ENCODE measurements at regions not wholly inside any gene's neighbourhood (a gene's known extent, or its start where the extent isn't known, plus 50 kb on each side); places are given as distances from the start of the nearest gene placed in this dataset.

DNA sequence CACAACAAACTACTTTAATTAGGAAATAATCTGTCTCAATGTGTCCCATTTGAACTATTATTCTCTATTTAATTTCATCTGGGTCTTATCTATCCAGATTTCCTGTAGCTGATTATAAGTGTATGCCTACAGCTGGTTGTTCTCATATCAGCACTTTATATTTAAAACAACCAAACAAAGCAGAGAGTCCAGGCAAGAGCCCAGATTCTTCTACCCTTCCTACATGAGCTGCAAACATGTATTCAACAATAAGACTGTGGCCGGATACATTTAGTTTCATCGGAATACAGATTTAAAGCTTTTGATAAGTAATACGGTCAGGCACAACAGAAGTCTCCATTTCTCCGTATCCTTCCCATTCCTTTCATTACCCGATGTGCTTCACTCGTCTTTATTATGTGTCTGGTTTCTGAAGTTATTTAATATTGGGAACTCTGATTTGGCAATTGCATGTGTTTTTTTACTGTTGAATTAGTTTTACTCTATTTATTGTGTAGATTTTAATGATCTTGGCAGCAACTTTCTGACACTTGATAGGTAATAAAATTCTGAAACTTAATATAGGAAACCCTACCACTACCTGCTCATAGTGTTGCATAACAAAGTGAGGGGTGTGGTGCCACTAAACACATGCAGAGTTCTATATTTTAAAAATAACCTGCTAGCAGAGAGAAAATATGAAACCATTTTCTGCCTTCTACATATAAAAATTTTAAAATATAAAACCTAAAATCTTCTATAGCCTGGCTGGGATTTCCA lies 653.5 kb upstream of the PTCHD4 start:
- no peak overlapping the region for H3K27ac ChIP-seq
- TF ChIP-seq CTCF (IDR thresholded peaks at IDR 0.05) (no peak), ZFX (IDR thresholded peaks at IDR 0.05; ENCODE audit: borderline replicate concordance) (no peak)

- TF ChIP-seq ZFX (IDR thresholded peaks at IDR 0.05; ENCODE audit: borderline replicate concordance) (no peak), CTCF (IDR thresholded peaks at IDR 0.05) (no peak)
- H3K27ac ChIP-seq, result no peak overlapping the region
These were observed 646.7 kb upstream of the PTCHD4 start for GRCh38 chr6:48757661-48758060.

- H3K27ac ChIP-seq, result no peak overlapping the region
- TF ChIP-seq CTCF (IDR thresholded peaks at IDR 0.05) (no peak), ZFX (IDR thresholded peaks at IDR 0.05; ENCODE audit: borderline replicate concordance) (no peak)
These were observed 644.3 kb upstream of the PTCHD4 start for GRCh38 chr6:48755315-48755714.

GRCh38 chr6:48754641-48755040 lies 643.6 kb upstream of the PTCHD4 start:
- TF ChIP-seq ZFX (IDR thresholded peaks at IDR 0.05; ENCODE audit: borderline replicate concordance) (no peak), CTCF (IDR thresholded peaks at IDR 0.05) (no peak)

GRCh38 chr6:48750861-48751260 lies 639.9 kb upstream of the PTCHD4 start:
- H3K27ac ChIP-seq, result no peak overlapping the region
- TF ChIP-seq CTCF (IDR thresholded peaks at IDR 0.05) (no peak), ZFX (IDR thresholded peaks at IDR 0.05; ENCODE audit: borderline replicate concordance) (no peak)

More at GRCh38 chr6:48754641-48755040, 643.6 kb upstream of the PTCHD4 start:
- no peak overlapping the region for H3K27ac ChIP-seq

DNA sequence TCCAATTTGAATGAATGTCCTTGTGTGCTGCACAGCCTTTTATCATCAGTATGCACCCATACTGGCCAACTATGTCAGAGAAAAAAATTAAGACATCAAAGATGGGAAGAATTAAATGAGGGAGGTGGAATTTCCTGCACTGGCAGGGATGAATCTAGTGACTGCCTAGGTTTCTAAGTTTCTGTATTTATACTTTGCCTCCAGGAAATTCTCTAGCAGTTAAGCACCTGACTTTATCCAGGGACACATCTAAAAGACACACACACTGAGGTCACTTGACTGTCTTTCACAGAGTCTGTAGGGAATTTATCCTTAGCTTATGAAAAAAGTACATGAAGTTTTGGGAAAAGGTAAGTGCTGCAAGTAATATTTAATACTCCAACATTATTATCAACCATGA lies 636.5 kb upstream of the PTCHD4 start:
- no peak overlapping the region for H3K27ac ChIP-seq
- TF ChIP-seq CTCF (IDR thresholded peaks at IDR 0.05), result no peak
- TF ChIP-seq ZFX (IDR thresholded peaks at IDR 0.05; ENCODE audit: borderline replicate concordance), result no peak

- H3K27ac ChIP-seq, result no peak overlapping the region
- no peak for TF ChIP-seq ZFX (IDR thresholded peaks at IDR 0.05; ENCODE audit: borderline replicate concordance)
- TF ChIP-seq CTCF (IDR thresholded peaks at IDR 0.05), result no peak
These were observed 636.0 kb upstream of the PTCHD4 start for GRCh38 chr6:48747040-48747439.
